ENCODE measurements at regions not wholly inside any gene's neighbourhood (a gene's known extent, or its start where the extent isn't known, plus 50 kb on each side); places are given as distances from the start of the nearest gene placed in this dataset.

GRCh38 chrX:46070421-46070820, 474.8 kb downstream of the ZNF674 start:
- DNase-seq (ENCODE audit: low read depth, low spot score) (no peak), FAIRE-seq (no peak)
- Histone ChIP-seq H4K20me1 (ENCODE audit: control insufficient read depth, extremely low read depth, insufficient read depth, low read length) (no peaks in the 10 kb centered on the region), H3K36me3 (ENCODE audit: control insufficient read depth in 2 of 2, extremely low read depth in 1 of 2, insufficient read depth in 2 of 2, low read length in 2 of 2) (no peaks in the 10 kb centered on the region), H3K9me3 (ENCODE audit: control insufficient read depth, low read depth, low read length) (no peaks in the 10 kb centered on the region), H3K4me3 (ENCODE audit: control insufficient read depth in 2 of 3, extremely low read depth in 1 of 3, insufficient read depth in 2 of 3, low read depth in 1 of 3, low read length in 3 of 3) (no peak overlapping the region), H3K9me1 (ENCODE audit: control insufficient read depth, extremely low read depth, insufficient read depth, low read length) (no peaks in the 10 kb centered on the region), H3K27ac (ENCODE audit: control insufficient read depth, insufficient read depth, low read length) (no peak overlapping the region), H3K79me2 (ENCODE audit: control insufficient read depth, insufficient read depth, low read length) (no peaks in the 10 kb centered on the region), H3K4me2 (ENCODE audit: control insufficient read depth, extremely low read depth, insufficient read depth, low read depth, low read length) (no peak overlapping the region), H3K27me3 (ENCODE audit: control insufficient read depth, extremely low read depth, insufficient read depth, low read length) (peaks cover 6% of the 10 kb centered on the region), H3K9ac (ENCODE audit: control insufficient read depth, extremely low read depth, insufficient read depth, low read length) (no peak overlapping the region), H3K4me1 (ENCODE audit: control insufficient read depth, extremely low read depth, insufficient read depth, low read length) (no peaks in the 10 kb centered on the region), H2AFZ (ENCODE audit: control insufficient read depth, low read length) (no peak overlapping the region)
- dilution Hi-C loops (cut with MboI; ENCODE audit: extremely low pct_ligation_motif_present, low sequenced_read_pairs) = no loop called here
- TF ChIP-seq, protein P1, sequence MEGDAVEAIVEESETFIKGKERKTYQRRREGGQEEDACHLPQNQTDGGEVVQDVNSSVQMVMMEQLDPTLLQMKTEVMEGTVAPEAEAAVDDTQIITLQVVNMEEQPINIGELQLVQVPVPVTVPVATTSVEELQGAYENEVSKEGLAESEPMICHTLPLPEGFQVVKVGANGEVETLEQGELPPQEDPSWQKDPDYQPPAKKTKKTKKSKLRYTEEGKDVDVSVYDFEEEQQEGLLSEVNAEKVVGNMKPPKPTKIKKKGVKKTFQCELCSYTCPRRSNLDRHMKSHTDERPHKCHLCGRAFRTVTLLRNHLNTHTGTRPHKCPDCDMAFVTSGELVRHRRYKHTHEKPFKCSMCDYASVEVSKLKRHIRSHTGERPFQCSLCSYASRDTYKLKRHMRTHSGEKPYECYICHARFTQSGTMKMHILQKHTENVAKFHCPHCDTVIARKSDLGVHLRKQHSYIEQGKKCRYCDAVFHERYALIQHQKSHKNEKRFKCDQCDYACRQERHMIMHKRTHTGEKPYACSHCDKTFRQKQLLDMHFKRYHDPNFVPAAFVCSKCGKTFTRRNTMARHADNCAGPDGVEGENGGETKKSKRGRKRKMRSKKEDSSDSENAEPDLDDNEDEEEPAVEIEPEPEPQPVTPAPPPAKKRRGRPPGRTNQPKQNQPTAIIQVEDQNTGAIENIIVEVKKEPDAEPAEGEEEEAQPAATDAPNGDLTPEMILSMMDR (optimal IDR thresholded peaks at IDR 0.05 in 1 of 3, IDR thresholded peaks at IDR 0.05 in 1 of 3, conservative IDR thresholded peaks at IDR 0.05 in 1 of 3; ENCODE audit: extremely low read depth in 1 of 3, insufficient read depth in 2 of 3, low read length in 3 of 3) = no peak
- no peak for TF ChIP-seq EZH2 (IDR thresholded peaks at IDR 0.05; ENCODE audit: low read length)

DNA sequence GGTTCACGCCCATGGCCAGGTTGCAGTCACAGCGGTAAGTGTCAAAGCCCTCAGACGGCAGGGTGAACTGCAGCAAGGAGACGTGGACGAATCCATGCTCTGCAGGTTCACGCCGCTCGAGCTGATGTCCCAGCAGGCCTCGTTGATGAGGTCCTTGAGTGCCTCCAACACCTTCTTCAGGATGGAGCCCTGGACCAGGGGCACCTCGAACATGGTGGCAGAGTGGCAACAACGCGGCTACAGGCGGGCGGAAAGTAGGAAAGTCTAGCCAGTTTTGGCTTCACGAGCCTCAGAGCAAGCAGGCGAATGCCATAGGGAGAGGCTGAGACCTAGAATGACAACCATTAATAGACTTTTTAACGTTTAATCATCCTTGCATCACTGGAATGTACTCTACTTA, 485.9 kb downstream of the ZNF674 start:
- Histone ChIP-seq H3K27ac (ENCODE audit: control insufficient read depth, insufficient read depth, low read length) (no peak overlapping the region), H3K9ac (ENCODE audit: control insufficient read depth, extremely low read depth, insufficient read depth, low read length) (no peak overlapping the region), H3K4me1 (ENCODE audit: control insufficient read depth, extremely low read depth, insufficient read depth, low read length) (no peaks in the 10 kb centered on the region), H3K79me2 (ENCODE audit: control insufficient read depth, insufficient read depth, low read length) (no peaks in the 10 kb centered on the region), H3K4me2 (ENCODE audit: control insufficient read depth, extremely low read depth, insufficient read depth, low read depth, low read length) (no peak overlapping the region), H3K9me3 (ENCODE audit: control insufficient read depth, low read depth, low read length) (no peaks in the 10 kb centered on the region), H3K27me3 (ENCODE audit: control insufficient read depth, extremely low read depth, insufficient read depth, low read length) (peaks cover 7% of the 10 kb centered on the region), H3K4me3 (ENCODE audit: control insufficient read depth in 2 of 3, extremely low read depth in 1 of 3, insufficient read depth in 2 of 3, low read depth in 1 of 3, low read length in 3 of 3) (no peak overlapping the region), H4K20me1 (ENCODE audit: control insufficient read depth, extremely low read depth, insufficient read depth, low read length) (no peaks in the 10 kb centered on the region), H3K9me1 (ENCODE audit: control insufficient read depth, extremely low read depth, insufficient read depth, low read length) (no peaks in the 10 kb centered on the region), H3K36me3 (ENCODE audit: control insufficient read depth in 2 of 2, extremely low read depth in 1 of 2, insufficient read depth in 2 of 2, low read length in 2 of 2) (no peaks in the 10 kb centered on the region), H2AFZ (ENCODE audit: control insufficient read depth, low read length) (no peak overlapping the region)
- dilution Hi-C loops (cut with MboI; ENCODE audit: extremely low pct_ligation_motif_present, low sequenced_read_pairs) = no loop called here
- TF ChIP-seq, protein P1 (optimal IDR thresholded peaks at IDR 0.05 in 1 of 3, IDR thresholded peaks at IDR 0.05 in 1 of 3, conservative IDR thresholded peaks at IDR 0.05 in 1 of 3; ENCODE audit: extremely low read depth in 1 of 3, insufficient read depth in 2 of 3, low read length in 3 of 3) = no peak
- TF ChIP-seq EZH2 (IDR thresholded peaks at IDR 0.05; ENCODE audit: low read length) = no peak
- DNase-seq (ENCODE audit: low read depth, low spot score) (no peak), FAIRE-seq (no peak)
